ENCODE measurements at regions not wholly inside any gene's neighbourhood (a gene's known extent, or its start where the extent isn't known, plus 50 kb on each side); places are given as distances from the start of the nearest gene placed in this dataset.

DNA sequence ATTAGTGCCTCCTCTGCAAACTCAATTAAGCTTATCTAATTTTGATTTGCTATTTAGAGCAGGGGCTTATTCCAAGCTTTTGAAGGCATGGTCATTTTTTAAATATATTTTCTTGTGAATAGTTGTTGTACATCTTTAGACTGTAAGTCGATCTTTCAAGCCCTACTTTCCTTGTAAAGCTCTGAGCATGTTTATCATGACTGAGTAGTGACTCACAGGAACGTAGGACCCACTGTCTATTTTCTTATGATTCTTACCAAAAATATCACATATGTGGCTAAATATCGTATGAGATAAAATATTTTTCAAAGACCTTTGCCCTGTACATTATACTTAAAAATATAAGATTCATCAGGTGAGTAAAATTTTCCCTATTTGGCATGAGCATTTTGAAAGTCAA is 440.4 kb upstream of the GRIN3A start:
- TF ChIP-seq, protein P1, sequence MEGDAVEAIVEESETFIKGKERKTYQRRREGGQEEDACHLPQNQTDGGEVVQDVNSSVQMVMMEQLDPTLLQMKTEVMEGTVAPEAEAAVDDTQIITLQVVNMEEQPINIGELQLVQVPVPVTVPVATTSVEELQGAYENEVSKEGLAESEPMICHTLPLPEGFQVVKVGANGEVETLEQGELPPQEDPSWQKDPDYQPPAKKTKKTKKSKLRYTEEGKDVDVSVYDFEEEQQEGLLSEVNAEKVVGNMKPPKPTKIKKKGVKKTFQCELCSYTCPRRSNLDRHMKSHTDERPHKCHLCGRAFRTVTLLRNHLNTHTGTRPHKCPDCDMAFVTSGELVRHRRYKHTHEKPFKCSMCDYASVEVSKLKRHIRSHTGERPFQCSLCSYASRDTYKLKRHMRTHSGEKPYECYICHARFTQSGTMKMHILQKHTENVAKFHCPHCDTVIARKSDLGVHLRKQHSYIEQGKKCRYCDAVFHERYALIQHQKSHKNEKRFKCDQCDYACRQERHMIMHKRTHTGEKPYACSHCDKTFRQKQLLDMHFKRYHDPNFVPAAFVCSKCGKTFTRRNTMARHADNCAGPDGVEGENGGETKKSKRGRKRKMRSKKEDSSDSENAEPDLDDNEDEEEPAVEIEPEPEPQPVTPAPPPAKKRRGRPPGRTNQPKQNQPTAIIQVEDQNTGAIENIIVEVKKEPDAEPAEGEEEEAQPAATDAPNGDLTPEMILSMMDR (conservative IDR thresholded peaks at IDR 0.05 in 1 of 2, IDR thresholded peaks at IDR 0.05 in 1 of 2; ENCODE audit: extremely low read depth in 1 of 2, insufficient read depth in 1 of 2, low read depth in 1 of 2, low read length in 2 of 2), result no peak
- no peak for TF ChIP-seq EZH2 (IDR thresholded peaks at IDR 0.05; ENCODE audit: borderline replicate concordance, low read length)

All from mammary epithelial cell (primary cell).